OCI-LY7 (cell line): ENCODE measurements at regions not wholly inside any gene's neighbourhood (a gene's known extent, or its start where the extent isn't known, plus 50 kb on each side); places are given as distances from the start of the nearest gene placed in this dataset.
"Not testable (repeated sequence)": the region's sequence is repeated elsewhere in the genome, so short reads cannot be mapped to it uniquely, and the experiment has no call there.

Source experiments
- BruUV-seq: library from RNA; stranded (reverse); fragments of 400-500 nt; replicated peaks from 2 replicates; lab custom pipeline; 2021; lab: Mats Ljungman, UMichigan
- CTCF ChIA-PET: fragments of 300-600 bp; sonication (Branson Sonifier 250); formaldehyde crosslinking; loops from one replicate; lab custom pipeline; 2022; ENCODE audit warnings: antibody characterized with exemption; ENCODE audit not compliant: unreplicated experiment; lab: Charles Lee
- POLR2A ChIA-PET: fragments of 300-600 bp; sonication (Branson Sonifier 250); formaldehyde crosslinking; loops from one replicate; lab custom pipeline; 2022; ENCODE audit warnings: antibody characterized with exemption; lab: Charles Lee
- DNase-seq: peaks from one replicate; pipeline ENCODE4 v3.0.0-alpha.2; 2015; ENCODE audit warnings: low spot score
- H2AFZ ChIP-seq: fragments of 200-600 bp; sonication (generic), shearing (Covaris generic); 2 replicates; pipeline ENCODE4 v1.6.1; 2014; ENCODE audit warnings: mild to moderate bottlenecking, antibody characterized with exemption, low read length, moderate library complexity
- H3K27ac ChIP-seq: fragments of 200-600 bp; sonication (generic); 2 replicates; pipeline ENCODE4 v1.5.1; 2014; ENCODE audit warnings: mixed run types, low read depth, mild to moderate bottlenecking, moderate library complexity, low read length, inconsistent platforms; ENCODE audit not compliant: poor library complexity, severe bottlenecking
- H3K36me3 ChIP-seq: fragments of 200-600 bp; sonication (generic); 2 replicates; pipeline ENCODE4 v1.6.1; 2014; ENCODE audit warnings: mild to moderate bottlenecking, antibody characterized with exemption, low read length, moderate library complexity, mixed read lengths; ENCODE audit not compliant: insufficient read depth
- H3K4me1 ChIP-seq: fragments of 200-600 bp; sonication (generic); 2 replicates; pipeline ENCODE4 v1.5.1; 2014; ENCODE audit warnings: mild to moderate bottlenecking, low read length; ENCODE audit not compliant: insufficient read depth, poor library complexity, severe bottlenecking
- H3K4me2 ChIP-seq: fragments of 200-600 bp; sonication (generic); 2 replicates; pipeline ENCODE4 v1.6.1; 2014; ENCODE audit warnings: mild to moderate bottlenecking, low read length
- H3K4me3 ChIP-seq: fragments of 200-600 bp; sonication (generic); 2 replicates; pipeline ENCODE4 v1.5.1; 2014; ENCODE audit warnings: mild to moderate bottlenecking, low read depth, low read length; ENCODE audit not compliant: poor library complexity, severe bottlenecking
- H3K79me2 ChIP-seq: fragments of 200-600 bp; sonication (generic); 2 replicates; pipeline ENCODE4 v1.6.1; 2016; ENCODE audit warnings: low read depth, mild to moderate bottlenecking, low read length, moderate library complexity, mixed read lengths; ENCODE audit not compliant: insufficient read depth
- H3K9me2 ChIP-seq: fragments of 200-600 bp; sonication (generic); 2 replicates; pipeline ENCODE4 v1.6.1; 2016; ENCODE audit warnings: mild to moderate bottlenecking, low read length, mixed read lengths; ENCODE audit not compliant: insufficient read depth
- H3K9me3 ChIP-seq: fragments of 200-600 bp; sonication (generic); 2 replicates; pipeline ENCODE4 v1.6.1; 2014; ENCODE audit warnings: mild to moderate bottlenecking, mixed run types, low read length, mixed read lengths
- H4K20me1 ChIP-seq: fragments of 200-600 bp; sonication (generic); 2 replicates; pipeline ENCODE4 v1.6.1; 2014; ENCODE audit warnings: mild to moderate bottlenecking, antibody characterized with exemption, low read length, moderate library complexity, mixed read lengths; ENCODE audit not compliant: insufficient read depth
- EZH2phosphoT487 ChIP-seq: fragments of 200-600 bp; sonication (generic); IDR thresholded peaks from 2 replicates; pipeline ENCODE4 v1.6.1; 2018; ENCODE audit warnings: low read depth, borderline replicate concordance, mild to moderate bottlenecking, mixed run types, antibody characterized with exemption, low read length, moderate library complexity, mixed read lengths
- intact Hi-C: fragments of 100-400 bp; cut with micrococcal nuclease; formaldehyde crosslinking; loops from one replicate; pipeline ENCODE4 v1.10.0; 2022; ENCODE audit not compliant: unreplicated experiment
- TF ChIP-seq, protein P1 (sequence below): fragments of 200-600 bp; sonication (generic); conservative IDR thresholded peaks from 2 replicates; pipeline ENCODE4 v1.5.1; 2014; ENCODE audit warnings: mild to moderate bottlenecking, antibody characterized with exemption, low read length, moderate library complexity, mixed read lengths

DNA sequence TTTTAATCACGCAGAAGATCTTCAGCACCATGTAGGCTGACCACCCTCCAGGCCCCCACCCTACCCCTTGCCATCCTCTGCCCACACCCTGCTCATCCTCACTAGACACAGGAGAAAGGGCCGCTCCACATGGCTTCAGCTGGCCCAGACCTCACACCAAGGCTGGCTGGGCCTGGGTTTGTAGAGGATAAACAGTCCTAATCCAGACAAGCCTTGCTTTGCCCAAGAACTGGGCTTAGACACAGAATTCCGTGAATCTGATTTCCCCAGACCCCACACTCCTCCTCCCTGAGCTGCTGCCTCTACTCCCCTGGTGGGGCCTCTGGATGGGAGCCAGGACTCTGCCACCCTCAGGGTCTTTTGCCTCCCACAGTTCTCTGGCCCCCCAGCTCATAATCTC lies 185.3 kb downstream of the CYP26B1 start:
- intact Hi-C loops: no loop called here
- CTCF ChIA-PET: no interaction called here
- BruUV-seq: no TSS peak

DNA sequence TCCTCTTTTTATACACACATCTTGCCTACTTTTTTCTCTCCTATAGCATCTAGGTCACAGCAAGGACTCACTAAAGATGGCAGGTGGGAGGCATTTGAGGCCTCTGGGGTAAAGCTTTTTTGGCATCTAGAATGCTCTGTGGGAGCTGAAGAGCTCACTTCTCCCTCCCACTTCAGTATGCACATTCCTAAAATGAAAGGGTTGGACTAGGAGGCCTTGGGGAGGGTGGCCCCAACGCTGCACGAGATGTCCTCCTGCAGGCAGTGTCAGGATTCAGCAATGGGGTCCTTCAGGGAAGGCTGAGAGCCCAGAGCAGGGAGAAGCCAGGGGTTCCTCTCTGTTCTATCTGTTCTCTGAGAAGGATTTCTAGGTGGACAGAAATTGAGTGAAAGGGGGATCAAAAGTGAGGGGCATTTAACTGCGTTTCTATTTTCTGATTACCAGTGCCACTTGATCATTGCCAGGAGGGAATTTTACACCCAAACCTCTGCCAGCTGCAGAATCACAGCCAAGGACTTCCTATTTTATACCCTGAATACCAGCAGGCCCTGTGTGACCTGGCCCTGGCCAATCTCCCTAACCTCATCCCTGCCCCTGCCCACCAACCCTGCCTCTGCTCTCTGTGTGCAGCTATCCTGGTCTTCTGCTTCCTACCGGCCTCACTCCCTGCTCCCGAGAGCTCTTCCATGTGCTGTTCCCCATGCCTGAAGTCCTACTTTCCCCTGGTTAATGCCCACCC lies 186.2 kb downstream of the CYP26B1 start:
- no peak overlapping the region for H3K4me2 ChIP-seq
- no peak for TF ChIP-seq EZH2phosphoT487
- TF ChIP-seq, protein P1, sequence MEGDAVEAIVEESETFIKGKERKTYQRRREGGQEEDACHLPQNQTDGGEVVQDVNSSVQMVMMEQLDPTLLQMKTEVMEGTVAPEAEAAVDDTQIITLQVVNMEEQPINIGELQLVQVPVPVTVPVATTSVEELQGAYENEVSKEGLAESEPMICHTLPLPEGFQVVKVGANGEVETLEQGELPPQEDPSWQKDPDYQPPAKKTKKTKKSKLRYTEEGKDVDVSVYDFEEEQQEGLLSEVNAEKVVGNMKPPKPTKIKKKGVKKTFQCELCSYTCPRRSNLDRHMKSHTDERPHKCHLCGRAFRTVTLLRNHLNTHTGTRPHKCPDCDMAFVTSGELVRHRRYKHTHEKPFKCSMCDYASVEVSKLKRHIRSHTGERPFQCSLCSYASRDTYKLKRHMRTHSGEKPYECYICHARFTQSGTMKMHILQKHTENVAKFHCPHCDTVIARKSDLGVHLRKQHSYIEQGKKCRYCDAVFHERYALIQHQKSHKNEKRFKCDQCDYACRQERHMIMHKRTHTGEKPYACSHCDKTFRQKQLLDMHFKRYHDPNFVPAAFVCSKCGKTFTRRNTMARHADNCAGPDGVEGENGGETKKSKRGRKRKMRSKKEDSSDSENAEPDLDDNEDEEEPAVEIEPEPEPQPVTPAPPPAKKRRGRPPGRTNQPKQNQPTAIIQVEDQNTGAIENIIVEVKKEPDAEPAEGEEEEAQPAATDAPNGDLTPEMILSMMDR: no peak
- no peak overlapping the region for H3K27ac ChIP-seq
- no TSS peak for BruUV-seq
- no peaks in the 10 kb centered on the region for H3K79me2 ChIP-seq
- H4K20me1 ChIP-seq: no peaks in the 10 kb centered on the region
- no peaks in the 10 kb centered on the region for H3K9me2 ChIP-seq
- no peaks in the 10 kb centered on the region for H3K4me1 ChIP-seq
- no peak for DNase-seq
- POLR2A ChIA-PET: no interaction called here
- CTCF ChIA-PET: no interaction called here
- no peak overlapping the region for H2AFZ ChIP-seq
- H3K36me3 ChIP-seq: no peaks in the 10 kb centered on the region
- no peaks in the 10 kb centered on the region for H3K9me3 ChIP-seq
- H3K4me3 ChIP-seq: no peak overlapping the region
- intact Hi-C loops: no loop called here

More for the DNA sequence above, 185.3 kb downstream of the CYP26B1 start:
- no peaks in the 10 kb centered on the region for H4K20me1 ChIP-seq
- POLR2A ChIA-PET: no interaction called here
- H3K4me2 ChIP-seq: no peak overlapping the region
- no peak overlapping the region for H3K27ac ChIP-seq
- H3K4me1 ChIP-seq: no peaks in the 10 kb centered on the region
- H3K79me2 ChIP-seq: no peaks in the 10 kb centered on the region
- TF ChIP-seq, protein P1: no peak
- no peak for TF ChIP-seq EZH2phosphoT487
- DNase-seq: no peak
- no peaks in the 10 kb centered on the region for H3K9me3 ChIP-seq
- H3K36me3 ChIP-seq: no peaks in the 10 kb centered on the region
- no peak overlapping the region for H3K4me3 ChIP-seq
- H3K9me2 ChIP-seq: no peaks in the 10 kb centered on the region
- no peak overlapping the region for H2AFZ ChIP-seq

DNA sequence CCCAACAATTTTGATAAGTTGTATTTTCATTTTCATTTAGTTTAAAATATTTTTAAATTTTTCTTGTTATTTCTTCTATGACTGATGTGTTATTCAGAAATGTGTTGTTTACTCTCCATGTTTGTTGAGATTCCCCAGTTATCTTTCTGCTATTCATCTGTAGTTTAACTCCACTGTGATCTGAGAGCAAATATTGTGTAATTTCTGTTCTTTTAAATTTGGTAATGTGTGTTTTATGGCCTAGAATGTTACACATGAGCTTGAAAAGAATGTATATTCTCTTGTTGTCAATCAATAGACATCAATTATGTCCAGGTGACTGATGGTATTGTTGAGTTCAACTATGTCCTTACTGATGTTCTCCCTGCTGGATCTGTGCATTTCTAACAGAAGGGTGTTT lies 188.2 kb downstream of the CYP26B1 start:
- Histone ChIP-seq H2AFZ (no peak overlapping the region), H3K36me3 (no peaks in the 10 kb centered on the region), H3K4me3 (no peak overlapping the region), H4K20me1 (no peaks in the 10 kb centered on the region), H3K9me3 (no peaks in the 10 kb centered on the region), H3K9me2 (no peaks in the 10 kb centered on the region), H3K79me2 (no peaks in the 10 kb centered on the region), H3K4me1 (no peaks in the 10 kb centered on the region), H3K4me2 (no peak overlapping the region), H3K27ac (no peak overlapping the region)
- DNase-seq: no peak
- intact Hi-C loops: no loop called here
- ChIA-PET CTCF (no interaction called here), POLR2A (no interaction called here)
- no TSS peak for BruUV-seq
- no peak for TF ChIP-seq EZH2phosphoT487
- TF ChIP-seq, protein P1: no peak

DNA sequence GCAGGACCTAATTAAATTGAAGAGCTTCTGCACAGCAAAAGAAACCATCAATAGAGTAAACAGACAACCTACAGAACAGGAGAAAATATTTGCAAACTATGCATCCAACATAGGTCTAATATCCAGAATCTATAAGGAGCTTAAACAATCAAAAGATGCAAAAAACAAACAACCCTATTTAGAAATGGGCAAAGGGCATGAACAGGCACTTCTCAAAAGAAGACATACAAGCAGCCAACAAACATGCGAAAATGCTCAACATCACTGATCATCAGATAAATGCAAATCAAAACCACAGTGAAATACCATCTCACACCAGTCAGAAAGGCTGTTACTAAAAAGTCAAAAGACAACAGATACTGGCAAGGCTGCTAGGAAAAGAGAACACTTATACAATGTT lies 189.2 kb downstream of the CYP26B1 start:
- H3K4me1 ChIP-seq, POLR2A ChIA-PET, CTCF ChIA-PET, H3K4me3 ChIP-seq, DNase-seq, H4K20me1 ChIP-seq, BruUV-seq, H3K79me2 ChIP-seq, H3K36me3 ChIP-seq, H3K4me2 ChIP-seq, H3K9me3 ChIP-seq, H3K9me2 ChIP-seq, H2AFZ ChIP-seq, H3K27ac ChIP-seq, intact Hi-C loops: not testable (repeated sequence)
